Activated CD8-positive, alpha-beta memory T cell treated with anti-CD3 and anti-CD28 coated beads, Interleukin-2, amount 50 U/mL, for 4 hours (primary cell): ENCODE measurements at regions not wholly inside any gene's neighbourhood (a gene's known extent, or its start where the extent isn't known, plus 50 kb on each side); places are given as distances from the start of the nearest gene placed in this dataset.
A peak's percentile ranks its signal among the peaks of the same experiment; 100 is the strongest.
"Not testable (repeated sequence)": the region's sequence is repeated elsewhere in the genome, so short reads cannot be mapped to it uniquely, and the experiment has no call there.

Source experiments
- DNase-seq: peaks from one replicate; pipeline ENCODE4 v3.0.0-alpha.2; 2020

DNA sequence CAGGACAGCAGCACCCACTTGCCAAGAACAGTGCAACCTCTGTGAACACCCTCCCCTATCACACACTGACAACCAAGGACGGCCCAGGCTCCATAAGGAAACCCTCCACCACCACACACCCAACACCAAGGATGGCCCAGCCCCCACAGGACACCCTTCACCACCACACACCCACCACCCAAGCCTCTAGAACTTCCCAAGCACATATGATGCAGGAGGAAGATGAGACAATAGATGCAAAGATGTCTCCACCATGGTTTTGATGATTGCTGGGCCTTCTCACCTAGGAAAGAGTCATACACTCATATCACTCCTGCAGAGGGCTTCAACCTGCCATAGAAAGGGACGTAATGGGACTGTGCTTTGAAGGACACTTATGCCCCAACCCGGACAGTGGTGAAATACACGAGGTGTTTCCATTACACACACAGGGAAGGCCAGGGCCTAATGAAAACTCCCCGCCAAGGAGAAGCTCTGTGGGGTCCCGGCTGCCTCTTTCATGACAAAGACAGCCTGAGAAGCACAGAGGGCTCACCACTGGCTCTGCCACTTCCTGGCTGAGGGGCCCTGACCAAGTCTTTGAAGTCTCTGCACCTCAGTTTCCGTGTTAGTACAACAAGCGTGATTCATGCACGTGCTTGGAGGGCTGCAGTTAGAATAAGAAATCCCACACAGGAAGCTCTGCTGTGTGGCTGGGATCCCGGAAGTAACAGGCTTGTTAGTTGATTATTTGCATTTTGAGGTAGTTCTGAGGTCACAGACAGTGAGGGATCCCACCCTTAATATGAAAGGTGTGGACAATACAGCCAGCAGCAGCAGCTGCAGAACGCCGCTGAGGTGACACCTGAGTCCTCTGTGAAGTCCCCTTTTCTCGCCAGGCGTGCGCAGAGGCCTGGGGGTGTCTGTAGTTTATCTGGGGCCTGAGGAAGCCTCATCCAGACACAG lies 61.9 kb upstream of the ATP12A start:
- DNase-seq = peak; percentile 57

DNA sequence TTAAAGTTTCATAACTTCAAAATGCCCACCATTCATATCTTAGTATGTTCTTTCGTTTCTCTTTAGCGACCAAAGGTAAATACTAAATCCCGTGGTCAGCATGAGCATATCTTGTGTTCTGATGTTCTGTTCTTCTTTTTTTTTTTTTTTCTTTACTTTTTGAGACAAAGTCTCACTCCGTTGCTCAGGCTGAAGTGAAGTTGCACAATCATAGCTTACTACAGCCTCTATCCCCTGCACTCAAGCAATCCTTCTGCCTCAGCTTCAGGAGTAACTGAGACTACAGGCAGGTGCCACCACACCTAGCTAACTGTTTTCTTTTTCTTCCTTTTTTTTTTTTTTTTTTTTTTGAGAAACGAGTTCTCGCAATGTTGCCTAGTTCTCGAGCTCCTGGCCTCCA lies 60.9 kb upstream of the ATP12A start:
- DNase-seq = no peak

DNA sequence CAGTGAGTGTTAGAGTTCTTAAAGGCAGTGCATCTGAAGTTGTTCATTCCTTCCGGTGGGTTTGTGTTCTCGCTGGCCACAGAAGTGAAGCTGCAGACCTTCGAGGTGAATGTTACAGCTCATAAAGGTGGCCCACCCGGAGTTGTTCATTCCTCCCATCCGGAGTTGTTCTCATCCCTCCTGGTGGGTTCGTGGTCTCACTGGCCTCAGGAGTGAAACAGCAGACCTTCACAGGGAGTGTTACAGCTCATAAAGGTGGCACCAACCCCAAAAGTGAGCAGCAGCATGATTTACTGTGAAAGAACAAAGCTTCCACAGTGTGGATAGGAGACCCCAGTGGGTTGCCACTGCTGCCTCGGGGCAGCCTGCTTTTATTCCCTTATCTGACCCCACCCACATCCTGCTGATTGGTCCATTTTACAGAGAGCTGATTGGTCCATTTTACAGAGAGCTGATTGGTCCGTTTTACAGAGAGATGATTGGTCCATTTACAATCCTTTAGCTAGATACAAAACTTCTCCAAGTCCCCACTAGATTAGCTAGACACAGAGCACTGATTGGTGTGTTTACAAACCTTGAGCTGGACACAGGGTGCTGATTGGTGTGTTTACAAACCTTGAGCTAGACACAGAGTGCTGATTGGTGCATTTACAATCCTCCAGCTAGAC lies 57.6 kb upstream of the ATP12A start:
- not testable (repeated sequence) for DNase-seq

DNA sequence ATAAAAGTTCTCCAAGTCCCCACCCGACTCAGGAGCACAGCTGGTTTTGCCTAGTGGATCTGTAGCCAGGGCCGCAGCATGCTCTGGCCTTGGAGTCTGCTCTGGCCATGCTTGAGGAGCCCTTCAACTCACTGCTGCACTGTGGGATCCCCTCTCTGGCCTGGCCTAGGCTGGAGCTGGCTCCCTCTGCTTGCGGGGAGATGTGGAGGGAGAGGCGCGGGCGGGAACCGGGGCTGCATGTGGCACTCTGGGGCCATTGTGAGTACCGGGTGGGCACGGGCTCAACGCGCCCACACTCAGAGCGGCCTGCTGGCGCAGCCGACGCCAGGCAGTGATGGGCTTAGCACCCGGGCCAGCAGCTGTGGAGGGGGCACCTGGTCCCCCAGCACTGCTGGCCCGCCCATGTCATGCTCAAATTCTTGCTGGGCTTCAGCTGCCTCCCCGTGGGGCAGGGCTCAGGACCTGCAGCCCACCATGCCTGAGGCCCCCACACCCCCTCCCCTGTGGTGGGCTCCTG lies 57.0 kb upstream of the ATP12A start:
- no peak for DNase-seq

DNA sequence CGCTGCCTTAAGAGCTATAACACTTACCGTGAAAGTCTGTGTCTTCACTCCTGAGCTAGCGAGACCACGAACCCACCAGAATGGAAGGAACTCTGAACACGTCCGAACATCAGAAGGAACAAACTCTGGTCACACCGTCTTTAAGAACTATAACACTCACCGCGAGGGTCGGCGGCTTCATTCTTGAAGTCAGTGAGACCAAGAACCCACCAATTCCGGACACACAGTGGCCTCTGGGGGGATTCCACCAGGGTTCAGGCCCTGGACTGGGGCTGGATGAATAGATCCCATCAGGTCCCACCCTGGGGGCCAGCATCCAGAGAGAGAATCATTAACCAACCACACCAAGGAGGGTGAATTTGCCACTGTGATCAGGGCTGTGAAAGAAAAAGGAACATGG lies 55.8 kb upstream of the ATP12A start:
- DNase-seq = no peak

DNA sequence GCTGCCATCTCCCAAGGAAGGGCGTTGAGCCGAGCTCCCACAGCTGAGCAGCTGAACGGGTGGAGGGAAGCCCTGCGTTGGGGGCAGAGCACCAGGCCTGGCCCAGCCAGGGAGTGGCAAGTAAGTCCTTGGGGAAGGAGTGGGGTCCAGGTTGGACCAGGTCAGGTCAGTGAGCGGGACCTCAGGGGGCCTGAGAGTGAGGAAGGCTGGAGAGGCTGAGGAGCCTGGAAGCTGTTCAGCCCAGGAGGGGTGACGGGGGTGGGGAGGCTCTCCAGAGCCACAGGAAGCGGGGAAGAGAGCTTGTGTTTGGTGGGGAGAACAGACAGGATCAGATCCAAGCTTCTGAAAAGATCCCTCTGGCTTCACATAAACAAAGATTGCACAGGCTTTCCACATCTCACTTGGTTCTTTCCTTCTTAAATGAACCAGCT lies 55.4 kb upstream of the ATP12A start:
- DNase-seq = no peak

DNA sequence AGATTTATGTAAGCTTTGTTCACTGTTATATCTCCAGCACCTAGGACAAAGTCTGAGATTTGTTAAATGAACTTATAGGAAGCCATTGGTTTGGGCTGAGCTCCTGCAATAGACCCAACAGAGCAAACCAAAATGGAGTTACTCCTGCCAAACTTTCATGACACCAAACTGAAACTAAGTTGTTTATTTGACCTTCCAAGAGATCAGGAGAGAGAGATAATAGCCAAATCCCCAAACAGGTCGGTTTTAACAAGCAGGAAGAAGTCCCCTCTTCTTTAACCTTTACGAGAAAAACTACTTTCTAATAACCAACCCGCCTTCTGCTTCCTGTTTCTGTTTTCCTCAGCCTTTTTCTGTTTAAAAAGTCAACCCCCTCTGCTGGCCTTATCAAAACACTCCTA lies 54.9 kb upstream of the ATP12A start:
- no peak for DNase-seq

DNA sequence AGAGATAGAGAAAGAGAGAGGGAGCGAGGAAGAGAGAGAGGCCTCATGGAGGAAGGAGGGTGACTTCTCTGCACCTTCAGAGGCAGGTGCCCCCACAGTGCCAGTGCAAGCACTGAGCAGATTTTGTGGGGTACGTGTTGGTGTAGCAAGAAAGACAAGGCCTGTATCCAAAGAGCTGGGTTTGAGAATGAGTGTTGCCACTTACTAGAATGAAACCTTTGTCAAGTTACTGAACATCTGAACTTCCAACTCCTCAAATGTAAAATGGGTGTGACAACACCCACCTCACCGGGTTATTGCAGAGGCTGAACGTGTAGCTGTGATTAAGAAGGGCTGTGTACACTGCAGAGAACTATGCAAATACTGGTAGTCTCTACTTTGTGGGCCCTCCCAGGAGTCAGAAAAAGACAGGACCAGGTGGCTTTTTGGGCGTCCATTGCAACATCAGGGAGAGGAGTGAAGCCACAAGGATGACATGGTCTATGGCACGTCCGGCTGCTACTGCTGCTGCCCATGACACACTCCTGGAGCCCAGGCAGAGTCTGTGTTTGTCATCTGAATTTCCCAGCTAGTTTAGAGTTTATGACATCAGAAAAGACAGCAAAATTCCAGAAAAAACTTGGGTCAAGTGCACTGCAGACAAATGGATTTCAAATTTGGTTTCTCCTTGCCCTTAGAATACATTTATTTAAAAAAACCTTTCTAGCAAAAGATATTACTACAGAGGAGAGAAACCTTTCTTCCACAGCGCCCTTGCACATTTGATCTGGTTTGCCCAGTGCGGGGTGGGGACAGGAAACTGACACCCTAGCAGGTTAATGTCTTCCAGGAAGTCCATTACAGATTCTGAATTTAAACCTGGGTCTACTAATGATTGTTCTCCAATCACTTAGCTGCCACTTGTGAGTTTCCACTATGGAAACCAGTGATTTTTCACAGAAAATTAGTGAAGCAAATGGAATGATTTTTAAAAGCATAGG lies 54.0 kb upstream of the ATP12A start:
- no peak for DNase-seq

DNA sequence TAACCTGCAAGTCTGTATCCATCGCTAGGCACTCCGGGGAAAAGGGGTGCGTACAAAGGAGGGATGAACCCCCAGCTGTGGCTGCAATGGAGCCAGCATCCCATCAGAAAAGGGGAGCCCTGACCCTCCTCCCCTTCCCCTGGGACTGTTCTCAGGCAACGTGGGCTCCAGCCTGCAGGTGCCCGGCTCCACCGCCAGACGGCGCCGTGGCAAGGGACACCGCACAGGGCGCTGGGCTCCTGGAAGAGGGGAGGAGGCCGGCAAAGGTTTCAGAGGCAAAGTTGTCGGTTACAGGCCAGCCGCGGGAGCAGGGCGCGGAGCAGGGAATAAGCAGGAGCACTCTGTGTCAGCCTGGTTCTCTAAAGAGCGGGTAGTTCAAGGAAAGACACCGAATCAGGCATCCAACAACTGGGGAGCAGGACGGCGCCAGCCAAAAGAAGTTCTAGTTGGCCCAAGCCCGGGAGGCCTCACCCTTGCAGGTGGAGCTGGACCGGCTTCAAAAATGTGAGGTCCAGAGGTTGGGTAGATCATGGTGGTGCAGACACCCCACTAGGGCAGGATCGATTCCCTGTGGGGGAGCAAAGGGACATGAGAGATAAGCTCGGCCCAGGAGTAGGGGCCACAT lies 53.0 kb upstream of the ATP12A start:
- no peak for DNase-seq

DNA sequence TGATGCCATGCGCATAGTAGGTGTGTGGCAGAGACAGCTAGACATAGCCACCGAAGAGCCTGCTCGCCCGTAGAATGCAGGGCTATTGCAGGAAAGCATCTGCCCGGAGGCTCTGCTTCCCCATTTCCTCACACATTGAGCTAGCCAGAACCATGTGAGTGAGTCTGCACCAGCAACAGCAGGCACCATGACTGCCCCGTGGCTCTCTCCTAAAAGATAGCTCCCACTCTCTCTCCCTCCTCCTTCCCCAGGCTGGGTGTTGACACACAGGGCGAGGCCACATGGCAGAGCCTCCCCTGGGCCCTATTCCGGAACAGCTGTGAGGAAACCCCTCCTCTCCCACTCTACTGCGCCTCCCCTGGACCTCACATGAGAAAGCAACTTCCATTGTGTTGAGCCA lies 52.3 kb upstream of the ATP12A start:
- DNase-seq = no peak

DNA sequence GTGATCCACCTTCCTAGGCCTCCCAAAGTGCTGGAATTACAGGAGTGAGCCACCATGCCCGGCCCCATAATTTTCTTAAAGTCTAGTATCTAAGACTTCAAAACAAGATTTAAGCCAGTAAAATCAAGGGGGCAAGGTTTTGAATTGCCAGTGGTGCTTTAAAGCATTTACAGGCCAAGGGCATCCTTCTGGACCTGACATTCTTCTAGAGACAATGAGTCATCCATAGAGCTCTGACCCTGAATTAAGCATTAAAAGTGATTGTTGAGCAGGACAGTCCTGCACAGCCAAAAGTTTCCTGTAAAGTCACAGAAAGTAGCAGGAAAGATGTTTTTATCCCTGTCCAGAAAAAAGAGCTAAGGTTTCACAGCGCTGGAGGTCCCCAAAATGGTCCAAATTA lies 50.9 kb upstream of the ATP12A start:
- DNase-seq = no peak

DNA sequence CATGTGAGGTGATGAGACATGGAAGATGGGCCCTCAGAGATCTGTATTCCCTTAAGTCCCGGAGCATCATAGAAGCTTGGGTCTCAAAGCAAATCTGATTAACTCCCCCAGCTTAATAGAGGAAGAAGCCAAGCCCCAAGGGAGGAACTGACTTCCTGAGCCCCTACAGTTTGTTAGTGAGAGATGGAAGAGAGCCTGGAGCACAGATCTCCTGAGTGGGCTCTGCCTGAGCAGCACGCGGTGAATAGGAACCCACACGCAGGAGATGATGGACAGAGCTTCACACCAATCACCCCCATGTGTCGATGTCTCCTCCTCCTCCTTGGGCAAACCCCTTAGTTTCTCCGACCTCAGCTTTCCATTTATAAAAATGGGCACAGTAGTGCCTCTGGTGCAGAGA lies 50.1 kb upstream of the ATP12A start:
- no peak for DNase-seq
